ENCODE measurements at regions not wholly inside any gene's neighbourhood (a gene's known extent, or its start where the extent isn't known, plus 50 kb on each side); places are given as distances from the start of the nearest gene placed in this dataset.

GRCh38 chr5:61967681-61968080, 338.3 kb upstream of the KIF2A start:
- no peaks in the 10 kb centered on the region for H3K9me3 ChIP-seq
- H3K27ac ChIP-seq = no peak overlapping the region
- H3K4me1 ChIP-seq = no peaks in the 10 kb centered on the region
- no peak overlapping the region for H3K4me3 ChIP-seq
- no peak for DNase-seq
- 89 to 91% methylated on average over 3 of the region's 3 CpGs for WGBS, 2 donors
- H3K27me3 ChIP-seq = no peaks in the 10 kb centered on the region
- TF ChIP-seq, protein P1, sequence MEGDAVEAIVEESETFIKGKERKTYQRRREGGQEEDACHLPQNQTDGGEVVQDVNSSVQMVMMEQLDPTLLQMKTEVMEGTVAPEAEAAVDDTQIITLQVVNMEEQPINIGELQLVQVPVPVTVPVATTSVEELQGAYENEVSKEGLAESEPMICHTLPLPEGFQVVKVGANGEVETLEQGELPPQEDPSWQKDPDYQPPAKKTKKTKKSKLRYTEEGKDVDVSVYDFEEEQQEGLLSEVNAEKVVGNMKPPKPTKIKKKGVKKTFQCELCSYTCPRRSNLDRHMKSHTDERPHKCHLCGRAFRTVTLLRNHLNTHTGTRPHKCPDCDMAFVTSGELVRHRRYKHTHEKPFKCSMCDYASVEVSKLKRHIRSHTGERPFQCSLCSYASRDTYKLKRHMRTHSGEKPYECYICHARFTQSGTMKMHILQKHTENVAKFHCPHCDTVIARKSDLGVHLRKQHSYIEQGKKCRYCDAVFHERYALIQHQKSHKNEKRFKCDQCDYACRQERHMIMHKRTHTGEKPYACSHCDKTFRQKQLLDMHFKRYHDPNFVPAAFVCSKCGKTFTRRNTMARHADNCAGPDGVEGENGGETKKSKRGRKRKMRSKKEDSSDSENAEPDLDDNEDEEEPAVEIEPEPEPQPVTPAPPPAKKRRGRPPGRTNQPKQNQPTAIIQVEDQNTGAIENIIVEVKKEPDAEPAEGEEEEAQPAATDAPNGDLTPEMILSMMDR (IDR thresholded peaks at IDR 0.05) = no peak
- TF ChIP-seq POLR2AphosphoS5 (IDR thresholded peaks at IDR 0.05) (no peak), POLR2A (IDR thresholded peaks at IDR 0.05) (no peak), EP300 (IDR thresholded peaks at IDR 0.05) (no peak)
- intact Hi-C loops (cut with DNase I) = no loop called here
- H3K36me3 ChIP-seq = no peaks in the 10 kb centered on the region

GRCh38 chr5:61969347-61969746, 336.7 kb upstream of the KIF2A start:
- no peaks in the 10 kb centered on the region for H3K9me3 ChIP-seq
- intact Hi-C loops (cut with DNase I) = no loop called here
- no peak for TF ChIP-seq POLR2AphosphoS5 (IDR thresholded peaks at IDR 0.05)
- no peak for TF ChIP-seq EP300 (IDR thresholded peaks at IDR 0.05)
- TF ChIP-seq, protein P1 (IDR thresholded peaks at IDR 0.05) = no peak
- TF ChIP-seq POLR2A (IDR thresholded peaks at IDR 0.05) = no peak
- H3K4me1 ChIP-seq = no peaks in the 10 kb centered on the region
- DNase-seq = no peak
- no peak overlapping the region for H3K4me3 ChIP-seq
- no peak overlapping the region for H3K27ac ChIP-seq
- no peaks in the 10 kb centered on the region for H3K27me3 ChIP-seq
- WGBS, 2 donors = 54 to 69% methylated on average over 2 of the region's 2 CpGs
- no peaks in the 10 kb centered on the region for H3K36me3 ChIP-seq

DNA sequence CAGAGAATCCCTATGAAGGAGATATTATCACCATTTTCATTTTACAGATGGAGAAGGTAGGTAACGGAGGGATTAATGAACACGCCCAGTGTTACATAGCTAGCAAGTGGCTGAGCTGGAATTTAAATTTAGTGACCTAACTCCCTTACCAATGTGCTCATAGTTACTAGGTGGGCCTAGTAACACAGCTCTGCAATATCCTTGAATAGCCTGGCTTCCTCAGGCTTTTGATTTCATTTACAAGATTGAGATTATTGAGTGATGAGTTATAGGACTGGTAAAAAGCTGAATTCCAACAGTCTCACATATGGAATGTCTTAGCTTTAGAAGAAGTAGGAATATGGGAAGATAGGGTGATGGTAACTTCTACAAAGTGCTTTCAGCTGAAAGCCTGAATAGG, 336.3 kb upstream of the KIF2A start:
- intact Hi-C loops (cut with DNase I) = no loop called here
- no peak overlapping the region for H3K4me3 ChIP-seq
- H3K4me1 ChIP-seq = no peaks in the 10 kb centered on the region
- H3K9me3 ChIP-seq = no peaks in the 10 kb centered on the region
- H3K27me3 ChIP-seq = no peaks in the 10 kb centered on the region
- no peak for TF ChIP-seq POLR2A (IDR thresholded peaks at IDR 0.05)
- no peak for TF ChIP-seq EP300 (IDR thresholded peaks at IDR 0.05)
- TF ChIP-seq, protein P1 (IDR thresholded peaks at IDR 0.05) = no peak
- no peak for TF ChIP-seq POLR2AphosphoS5 (IDR thresholded peaks at IDR 0.05)
- DNase-seq = no peak
- H3K27ac ChIP-seq = no peak overlapping the region
- no peaks in the 10 kb centered on the region for H3K36me3 ChIP-seq
- 91 to 98% methylated on average over 2 of the region's 2 CpGs for WGBS, 2 donors

DNA sequence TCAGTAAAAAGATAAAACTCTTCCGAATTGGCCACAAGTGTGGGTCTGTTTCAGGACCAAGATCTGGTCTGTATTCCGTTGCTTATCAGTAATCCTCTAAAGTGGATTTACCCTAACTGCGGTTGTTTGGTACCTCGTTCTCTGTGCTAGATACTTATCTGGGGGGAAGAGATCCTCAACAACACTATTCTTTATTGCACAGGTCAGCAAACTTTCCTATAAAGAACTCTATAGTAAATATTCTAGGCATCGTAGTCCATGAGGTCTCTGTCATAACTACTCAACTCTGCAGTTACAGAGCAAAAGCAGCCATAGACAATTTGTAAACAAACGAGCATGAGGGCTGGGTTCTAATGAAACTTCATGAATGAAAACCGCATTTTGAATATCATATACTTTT, 335.8 kb upstream of the KIF2A start:
- H3K27me3 ChIP-seq = no peaks in the 10 kb centered on the region
- whole genome bisulfite sequencing, 2 donors = 89 to 90% methylated on average over 7 of the region's 7 CpGs
- no peak overlapping the region for H3K27ac ChIP-seq
- H3K9me3 ChIP-seq = no peaks in the 10 kb centered on the region
- H3K4me3 ChIP-seq = no peak overlapping the region
- no peak for TF ChIP-seq POLR2A (IDR thresholded peaks at IDR 0.05)
- TF ChIP-seq EP300 (IDR thresholded peaks at IDR 0.05) = no peak
- TF ChIP-seq, protein P1 (IDR thresholded peaks at IDR 0.05) = no peak
- TF ChIP-seq POLR2AphosphoS5 (IDR thresholded peaks at IDR 0.05) = no peak
- H3K36me3 ChIP-seq = no peaks in the 10 kb centered on the region
- H3K4me1 ChIP-seq = no peaks in the 10 kb centered on the region
- no peak for DNase-seq
- intact Hi-C loops (cut with DNase I) = no loop called here

DNA sequence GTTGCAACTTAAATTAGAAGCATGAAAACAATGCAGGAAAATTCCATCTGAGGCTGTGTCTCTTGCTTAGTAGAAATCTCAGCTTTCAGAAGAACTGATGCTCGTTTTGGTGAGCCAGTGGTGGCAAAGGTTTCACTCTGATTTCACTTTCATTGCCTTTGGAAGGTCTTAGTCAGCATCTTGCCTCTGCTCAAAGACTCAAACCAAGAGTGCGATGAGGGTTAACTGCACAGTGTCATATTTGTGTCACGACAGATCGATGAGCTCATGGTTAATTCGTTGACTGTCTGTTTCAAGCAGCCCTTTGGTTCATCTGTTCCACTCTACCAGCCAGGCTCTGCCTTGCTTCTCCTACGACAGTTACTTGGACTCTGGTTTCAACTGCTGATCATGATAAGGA, 331.3 kb upstream of the KIF2A start:
- intact Hi-C loops (cut with DNase I) = no loop called here
- TF ChIP-seq, protein P1 (IDR thresholded peaks at IDR 0.05) = no peak
- no peak for TF ChIP-seq POLR2AphosphoS5 (IDR thresholded peaks at IDR 0.05)
- no peak for TF ChIP-seq EP300 (IDR thresholded peaks at IDR 0.05)
- TF ChIP-seq POLR2A (IDR thresholded peaks at IDR 0.05) = no peak
- no peaks in the 10 kb centered on the region for H3K9me3 ChIP-seq

More for the DNA sequence above, 331.3 kb upstream of the KIF2A start:
- 82 to 88% methylated on average over 6 of the region's 6 CpGs for WGBS, 2 donors
- no peaks in the 10 kb centered on the region for H3K27me3 ChIP-seq
- no peaks in the 10 kb centered on the region for H3K4me1 ChIP-seq
- H3K36me3 ChIP-seq = no peaks in the 10 kb centered on the region
- no peak for DNase-seq
- no peak overlapping the region for H3K27ac ChIP-seq
- H3K4me3 ChIP-seq = no peak overlapping the region

Data from sigmoid colon (tissue), 6 donors.